Uterus (tissue), 3 donors: ENCODE measurements at regions not wholly inside any gene's neighbourhood (a gene's known extent, or its start where the extent isn't known, plus 50 kb on each side); places are given as distances from the start of the nearest gene placed in this dataset.

ENCODE experiments used
- DNase-seq, 2 donors: peaks; one replicate each; pipeline ENCODE4 v3.0.0-alpha.2; 2019 to 2020
- H3K27ac ChIP-seq, 2 donors: fragments of 200-600 bp; sonication (generic); 1 replicate in 1 of 2; 2 replicates in 1 of 2; pipeline ENCODE4 v1.5.1; 2016 to 2018
- H3K27me3 ChIP-seq, 2 donors: fragments of 200-600 bp; sonication (generic); one replicate each; pipeline ENCODE4 v1.5.1; 2018 to 2019; ENCODE audit warnings: control low read depth in 1 of 2
- H3K36me3 ChIP-seq, 2 donors: fragments of 200-600 bp; sonication (generic); one replicate each; pipeline ENCODE4 v1.5.1; 2019; ENCODE audit warnings: control low read depth in 1 of 2
- H3K4me1 ChIP-seq, 2 donors: fragments of 200-600 bp; sonication (generic); one replicate each; pipeline ENCODE4 v1.5.1; 2018 to 2019; ENCODE audit warnings: control low read depth in 1 of 2
- H3K4me3 ChIP-seq, 2 donors: fragments of 200-600 bp; sonication (generic); 1 replicate in 1 of 2; 2 replicates in 1 of 2; pipeline ENCODE4 v1.5.1; 2018 to 2019; ENCODE audit warnings: mild to moderate bottlenecking in 1 of 2
- H3K9me3 ChIP-seq, 2 donors: fragments of 200-600 bp; sonication (generic); one replicate each; pipeline ENCODE4 v1.5.1; 2019; ENCODE audit warnings: control low read depth in 1 of 2
- CTCF ChIP-seq, 4 experiments: fragments of 200-600 bp in 2 of 4; fragments of 450-650 bp in 2 of 4; sonication (generic) in 2 of 4; IDR thresholded peaks; one replicate each; pipeline ENCODE4 v1.5.1; 2016 to 2019; ENCODE audit warnings: antibody characterized with exemption in 4 of 4, mild to moderate bottlenecking in 2 of 4, moderate library complexity in 1 of 4
- POLR2A ChIP-seq, 2 donors: fragments of 450-650 bp; IDR thresholded peaks; one replicate each; pipeline ENCODE4 v1.6.1; 2016; ENCODE audit warnings: antibody characterized with exemption in 2 of 2, mild to moderate bottlenecking in 1 of 2, moderate library complexity in 1 of 2
- intact Hi-C: fragments of 100-400 bp; cut with DNase I; formaldehyde crosslinking; loops from one replicate; pipeline ENCODE4 v1.15.1; 2023; ENCODE audit warnings: low total_unique reads
- donor health status: DM: yes; HTN: yes; CAD: no.

GRCh38 chr7:116150588-116150987 lies 59.8 kb upstream of the TES start:
- Histone ChIP-seq H3K4me3 (no peak overlapping the region), H3K9me3 (no peaks in the 10 kb centered on the region), H3K36me3 (no peaks in the 10 kb centered on the region), H3K27me3 (no peaks in the 10 kb centered on the region), H3K4me1 (no peaks in the 10 kb centered on the region), H3K27ac (no peak overlapping the region)
- DNase-seq, result no peak
- intact Hi-C loops, result no loop called here
- TF ChIP-seq CTCF (IDR thresholded peaks at IDR 0.05), result no peak
- TF ChIP-seq POLR2A (IDR thresholded peaks at IDR 0.05), result no peak

- H3K9me3 ChIP-seq, result no peaks in the 10 kb centered on the region
- no peaks in the 10 kb centered on the region for H3K27me3 ChIP-seq
- no peaks in the 10 kb centered on the region for H3K4me1 ChIP-seq
- intact Hi-C loops, result no loop called here
- no peak for DNase-seq
- H3K4me3 ChIP-seq, result no peak overlapping the region
- no peaks in the 10 kb centered on the region for H3K36me3 ChIP-seq
- TF ChIP-seq POLR2A (IDR thresholded peaks at IDR 0.05), result no peak
- no peak for TF ChIP-seq CTCF (IDR thresholded peaks at IDR 0.05)
- no peak overlapping the region for H3K27ac ChIP-seq
Measured at GRCh38 chr7:116152276-116152675, 58.1 kb upstream of the TES start.

GRCh38 chr7:116153050-116153449 lies 57.3 kb upstream of the TES start:
- Histone ChIP-seq H3K27ac (no peak overlapping the region), H3K36me3 (no peaks in the 10 kb centered on the region), H3K27me3 (no peaks in the 10 kb centered on the region), H3K4me1 (no peaks in the 10 kb centered on the region), H3K9me3 (no peaks in the 10 kb centered on the region), H3K4me3 (no peak overlapping the region)
- intact Hi-C loops, result no loop called here
- no peak for TF ChIP-seq POLR2A (IDR thresholded peaks at IDR 0.05)
- no peak for TF ChIP-seq CTCF (IDR thresholded peaks at IDR 0.05)
- DNase-seq, result no peak

GRCh38 chr7:116159711-116160110 lies 50.6 kb upstream of the TES start:
- intact Hi-C loops, result no loop called here
- Histone ChIP-seq H3K4me1 (no peaks in the 10 kb centered on the region), H3K9me3 (no peaks in the 10 kb centered on the region), H3K36me3 (no peaks in the 10 kb centered on the region), H3K27me3 (no peaks in the 10 kb centered on the region), H3K27ac (no peak overlapping the region), H3K4me3 (no peak overlapping the region)
- no peak for TF ChIP-seq POLR2A (IDR thresholded peaks at IDR 0.05)
- TF ChIP-seq CTCF (IDR thresholded peaks at IDR 0.05), result no peak
- no peak for DNase-seq
